Upper lobe of left lung (tissue), 4 donors: ENCODE measurements at regions not wholly inside any gene's neighbourhood (a gene's known extent, or its start where the extent isn't known, plus 50 kb on each side); places are given as distances from the start of the nearest gene placed in this dataset.
"Not testable (repeated sequence)": the region's sequence is repeated elsewhere in the genome, so short reads cannot be mapped to it uniquely, and the experiment has no call there.

Experiments
- POLR2A ChIP-seq, 4 donors: fragments of 450-650 bp; IDR thresholded peaks; one replicate each; pipeline ENCODE4 v1.5.1; 2016 to 2017; ENCODE audit warnings: antibody characterized with exemption in 4 of 4, mild to moderate bottlenecking in 2 of 4
- POLR2AphosphoS5 ChIP-seq, 2 donors: sonication (generic); formaldehyde crosslinking; IDR thresholded peaks; one replicate each; pipeline ENCODE4 v1.5.1; 2017; ENCODE audit warnings: antibody characterized with exemption in 2 of 2
- TF ChIP-seq, protein P1 (sequence below), 6 experiments: fragments of 450-650 bp in 4 of 6; fragments of 200-600 bp in 2 of 6; sonication (generic) in 2 of 6; IDR thresholded peaks; one replicate each; pipeline ENCODE4 v1.5.1; 2016 to 2019; ENCODE audit warnings: antibody characterized with exemption in 6 of 6

DNA sequence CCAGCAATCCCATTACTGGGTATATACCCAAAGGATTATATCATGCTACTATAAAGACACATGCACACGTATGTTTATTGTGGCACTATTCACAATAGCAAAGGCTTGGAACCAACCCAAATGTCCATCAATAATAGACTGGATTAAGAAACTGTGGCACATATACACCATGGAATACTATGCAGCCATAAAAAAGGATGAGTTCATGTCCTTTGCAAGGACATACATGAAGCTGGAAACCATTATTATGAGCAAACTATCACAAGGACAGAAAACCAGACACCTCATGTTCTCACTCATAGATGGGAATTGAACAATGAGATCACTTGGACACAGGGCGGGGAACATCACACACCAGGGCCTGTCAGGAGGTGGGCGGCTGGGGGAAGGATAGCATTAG is 92.8 kb upstream of the SLC1A3 start:
- TF ChIP-seq, protein P1, sequence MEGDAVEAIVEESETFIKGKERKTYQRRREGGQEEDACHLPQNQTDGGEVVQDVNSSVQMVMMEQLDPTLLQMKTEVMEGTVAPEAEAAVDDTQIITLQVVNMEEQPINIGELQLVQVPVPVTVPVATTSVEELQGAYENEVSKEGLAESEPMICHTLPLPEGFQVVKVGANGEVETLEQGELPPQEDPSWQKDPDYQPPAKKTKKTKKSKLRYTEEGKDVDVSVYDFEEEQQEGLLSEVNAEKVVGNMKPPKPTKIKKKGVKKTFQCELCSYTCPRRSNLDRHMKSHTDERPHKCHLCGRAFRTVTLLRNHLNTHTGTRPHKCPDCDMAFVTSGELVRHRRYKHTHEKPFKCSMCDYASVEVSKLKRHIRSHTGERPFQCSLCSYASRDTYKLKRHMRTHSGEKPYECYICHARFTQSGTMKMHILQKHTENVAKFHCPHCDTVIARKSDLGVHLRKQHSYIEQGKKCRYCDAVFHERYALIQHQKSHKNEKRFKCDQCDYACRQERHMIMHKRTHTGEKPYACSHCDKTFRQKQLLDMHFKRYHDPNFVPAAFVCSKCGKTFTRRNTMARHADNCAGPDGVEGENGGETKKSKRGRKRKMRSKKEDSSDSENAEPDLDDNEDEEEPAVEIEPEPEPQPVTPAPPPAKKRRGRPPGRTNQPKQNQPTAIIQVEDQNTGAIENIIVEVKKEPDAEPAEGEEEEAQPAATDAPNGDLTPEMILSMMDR (IDR thresholded peaks at IDR 0.05): not testable (repeated sequence)
- not testable (repeated sequence) for TF ChIP-seq POLR2A, POLR2AphosphoS5 (IDR thresholded peaks at IDR 0.05)
